DMS53 (cell line): ENCODE measurements at regions not wholly inside any gene's neighbourhood (a gene's known extent, or its start where the extent isn't known, plus 50 kb on each side); places are given as distances from the start of the nearest gene placed in this dataset.

ENCODE experiments used
- DNase-seq: peaks from one replicate; lab custom pipeline; 2025; lab: John Stamatoyannopoulos, UW

DNA sequence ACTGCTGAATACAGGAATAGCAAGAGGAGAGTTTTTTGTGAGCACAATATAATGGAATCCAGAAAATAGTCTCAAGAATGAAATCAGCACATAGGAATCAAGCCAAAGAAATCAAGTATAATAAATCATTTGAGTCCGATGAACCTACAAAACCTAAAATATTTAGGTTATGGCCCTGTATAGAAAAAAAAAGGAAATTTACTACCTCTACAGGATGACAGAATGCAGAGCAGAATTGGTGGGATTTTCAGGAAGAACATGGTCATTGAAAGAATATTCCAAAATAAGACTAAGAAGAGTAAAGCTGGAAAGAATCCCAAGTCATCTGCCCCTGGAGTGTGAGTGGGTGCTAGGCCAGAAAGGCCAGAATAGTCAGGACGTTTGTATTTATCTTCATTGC, 1041.2 kb upstream of the CDH2 start:
- DNase-seq: no peak

DNA sequence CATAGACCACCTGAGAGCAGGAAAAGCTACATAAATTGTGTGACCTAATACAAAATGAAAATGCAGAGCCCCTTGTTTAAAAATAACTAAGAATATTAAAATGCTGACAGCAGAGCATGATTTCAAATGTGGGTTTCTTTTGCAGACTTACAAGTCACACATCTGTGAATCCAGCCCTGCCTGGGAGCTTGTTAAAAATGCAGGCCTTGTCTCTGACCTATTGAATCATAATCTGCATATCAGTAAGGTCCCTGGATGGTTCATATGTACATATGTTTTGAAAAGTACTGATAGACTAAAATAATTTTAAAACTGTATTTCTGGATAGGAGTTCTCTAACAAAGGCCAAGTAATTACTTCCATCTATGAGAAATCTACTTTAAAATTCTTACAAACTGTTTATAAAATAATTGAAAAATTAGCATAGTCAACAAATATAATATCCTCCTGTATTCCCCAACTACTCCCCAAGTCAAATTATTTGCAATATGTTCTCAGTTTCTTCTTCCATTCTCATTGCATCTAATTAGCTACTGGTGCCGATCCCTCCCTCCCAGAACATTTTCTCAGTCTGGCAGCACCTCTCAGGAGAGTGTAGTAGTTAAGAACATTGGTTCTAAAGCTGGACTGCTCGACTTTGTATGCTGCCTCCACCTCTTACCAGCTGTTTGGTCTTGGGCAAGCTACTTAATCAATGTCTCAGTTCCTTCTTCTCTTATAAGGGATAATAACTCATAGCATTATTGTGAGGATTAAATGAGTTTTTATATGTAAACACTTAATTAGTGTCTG, 1040.4 kb upstream of the CDH2 start:
- DNase-seq: no peak

DNA sequence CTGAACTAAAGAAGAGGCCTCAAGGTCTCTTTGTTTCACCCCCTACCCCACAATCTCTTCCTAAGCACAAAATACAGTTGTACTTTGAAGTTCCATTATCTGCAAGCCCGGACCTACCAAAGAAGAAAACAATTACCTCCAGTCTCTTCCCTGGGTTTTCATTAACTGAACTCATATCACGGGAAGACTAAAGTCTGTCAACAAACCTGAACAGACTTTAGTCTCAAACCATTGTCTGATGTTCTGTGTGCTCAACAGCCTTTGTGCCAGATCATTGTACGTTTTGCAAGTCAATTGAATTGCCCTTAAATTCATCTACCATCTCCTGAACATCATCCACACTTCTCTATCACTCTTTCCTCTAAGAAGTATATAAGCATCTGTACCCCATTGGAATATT, 1021.9 kb upstream of the CDH2 start:
- no peak for DNase-seq

DNA sequence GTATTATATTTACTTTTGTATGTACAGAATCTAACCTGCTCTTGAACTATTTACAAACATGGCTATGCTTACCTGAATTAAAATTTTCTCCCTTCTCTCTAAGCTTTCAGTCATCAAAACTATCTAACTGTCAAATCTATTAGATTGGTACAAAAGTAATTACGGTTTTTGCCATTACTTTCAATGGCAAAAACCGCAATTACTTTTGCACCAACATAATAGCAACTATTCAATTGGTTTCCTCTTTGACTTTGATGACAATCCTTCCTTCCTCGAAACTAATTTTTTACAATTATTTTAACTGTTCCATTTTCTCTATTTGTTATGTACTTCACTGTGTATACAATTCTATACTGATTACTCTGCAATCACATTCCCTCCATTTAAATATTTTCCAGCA, 1019.4 kb upstream of the CDH2 start:
- DNase-seq: no peak

DNA sequence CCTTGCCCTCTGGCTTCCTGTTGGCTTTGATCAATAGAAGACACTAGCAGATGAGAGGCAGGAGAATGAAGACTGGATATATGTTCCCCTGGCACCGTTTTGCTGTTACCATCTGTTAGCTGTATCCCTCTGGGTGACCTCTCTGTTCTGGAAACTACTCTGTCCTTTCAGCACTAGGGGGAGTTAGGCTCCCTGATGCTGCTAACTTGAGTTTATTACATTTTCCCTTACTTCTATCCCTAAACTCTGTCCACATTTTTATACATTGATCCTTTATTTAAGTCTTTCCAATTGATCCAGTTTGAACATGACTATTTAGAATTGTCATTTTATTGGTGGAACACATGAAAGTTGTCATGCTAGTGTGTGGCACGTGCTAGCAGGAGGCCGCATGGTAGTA, 1014.3 kb upstream of the CDH2 start:
- DNase-seq: peak; percentile 8

DNA sequence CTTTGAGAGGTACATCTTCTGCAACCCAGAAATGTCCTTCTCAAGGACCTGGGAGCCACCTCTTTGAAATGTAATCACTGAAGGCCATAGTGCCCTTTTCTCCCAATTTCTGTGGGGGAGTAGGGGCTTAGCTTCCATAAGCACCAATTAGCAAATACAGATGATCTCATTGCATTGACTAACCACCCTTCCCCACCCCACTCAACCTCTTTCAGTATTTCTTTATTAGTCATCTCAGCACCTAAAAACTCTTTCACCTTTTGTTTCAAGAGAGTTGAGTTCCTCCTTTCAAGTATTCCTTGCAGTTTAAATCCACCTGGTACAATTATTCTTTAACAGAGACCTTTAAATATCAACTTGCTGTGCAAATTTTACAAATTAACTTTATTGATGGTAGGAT, 1011.8 kb upstream of the CDH2 start:
- DNase-seq: no peak

DNA sequence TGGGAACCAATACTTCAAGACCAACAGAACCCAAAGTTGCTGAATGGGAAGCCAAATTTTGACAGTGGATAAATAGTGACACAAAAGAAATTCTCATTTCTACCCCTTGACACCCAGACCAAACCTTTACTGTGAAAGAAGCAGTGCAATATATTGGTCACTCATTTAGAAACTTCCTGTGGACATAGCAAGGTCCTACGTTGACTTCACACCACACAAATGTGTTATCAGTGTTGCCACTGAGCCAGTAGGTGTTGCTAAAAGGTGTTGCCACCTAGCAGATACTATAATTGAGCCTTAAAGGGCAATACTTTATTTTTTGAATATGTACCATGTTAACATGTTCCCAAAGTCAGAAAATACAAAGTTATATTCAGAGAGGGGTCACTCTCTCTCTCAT, 1008.9 kb upstream of the CDH2 start:
- no peak for DNase-seq

DNA sequence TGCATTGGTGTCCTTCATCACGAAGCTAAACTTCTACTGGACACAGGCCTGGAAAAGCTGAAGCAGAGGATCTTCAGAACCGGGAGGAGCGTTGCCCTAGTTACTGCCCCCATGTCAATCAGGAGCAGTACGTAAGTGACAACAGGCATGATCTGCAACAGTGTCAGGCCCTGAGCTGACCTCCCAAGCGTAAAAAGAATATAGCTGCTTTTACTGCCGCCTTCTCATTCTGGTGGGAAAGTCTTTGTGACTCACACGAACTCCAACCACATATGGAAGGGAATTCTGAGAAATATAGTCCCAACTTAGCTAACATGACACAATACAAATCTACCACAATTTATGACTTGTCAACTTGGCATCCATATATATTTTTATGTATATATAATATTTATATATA, 1007.7 kb upstream of the CDH2 start:
- no peak for DNase-seq

DNA sequence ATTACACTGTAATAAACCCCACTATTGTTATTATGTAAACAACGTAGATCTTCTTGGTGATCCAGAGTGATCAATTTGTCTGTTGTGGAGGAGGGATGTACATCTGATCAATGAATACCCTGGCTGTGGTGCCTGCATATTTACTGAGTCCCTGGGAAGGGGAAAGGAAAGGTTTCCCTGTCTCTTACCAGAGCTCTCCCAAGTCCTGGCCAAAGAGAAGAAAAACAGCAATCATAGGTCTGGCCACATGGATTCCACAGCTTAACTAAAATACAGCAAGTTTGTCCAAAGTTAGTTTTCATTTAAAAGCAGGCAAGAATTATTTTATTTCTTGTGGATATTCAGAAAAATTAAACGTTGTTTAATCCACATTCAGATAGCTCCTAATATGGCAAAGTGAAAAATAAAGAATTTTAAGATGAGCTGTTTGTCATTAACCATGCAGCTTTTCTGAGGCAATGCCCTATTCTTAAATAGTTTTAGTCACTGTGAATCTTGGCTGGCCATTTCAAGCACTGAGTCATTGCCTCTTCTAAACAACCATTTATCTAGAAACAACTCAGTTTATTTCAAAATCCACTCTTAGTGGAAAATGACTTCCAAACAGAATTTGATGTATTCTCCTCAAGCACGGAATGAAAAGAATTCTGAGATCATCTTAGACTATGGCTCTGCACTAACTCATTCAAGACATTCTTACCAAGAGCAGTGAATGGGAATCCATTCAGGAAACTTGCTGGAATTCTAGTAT, 1004.4 kb upstream of the CDH2 start:
- no peak for DNase-seq

DNA sequence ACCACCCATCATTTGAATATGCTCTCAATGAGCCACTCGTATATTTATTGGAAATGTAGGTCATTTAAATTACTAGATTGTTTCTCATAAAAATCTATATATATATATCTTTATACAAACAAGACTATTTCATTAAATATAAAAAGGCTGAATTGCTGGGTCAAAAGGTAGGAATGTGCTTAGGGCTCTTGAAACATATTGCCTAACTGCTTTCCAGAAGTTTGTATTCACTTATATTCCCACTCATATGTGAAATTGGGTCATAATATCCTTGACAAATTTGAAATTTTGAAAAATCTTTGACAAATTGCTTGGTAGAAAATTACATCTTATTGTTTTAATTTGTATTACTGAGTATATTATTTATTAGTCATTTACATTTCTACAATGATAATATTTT, 999.8 kb upstream of the CDH2 start:
- DNase-seq: no peak

DNA sequence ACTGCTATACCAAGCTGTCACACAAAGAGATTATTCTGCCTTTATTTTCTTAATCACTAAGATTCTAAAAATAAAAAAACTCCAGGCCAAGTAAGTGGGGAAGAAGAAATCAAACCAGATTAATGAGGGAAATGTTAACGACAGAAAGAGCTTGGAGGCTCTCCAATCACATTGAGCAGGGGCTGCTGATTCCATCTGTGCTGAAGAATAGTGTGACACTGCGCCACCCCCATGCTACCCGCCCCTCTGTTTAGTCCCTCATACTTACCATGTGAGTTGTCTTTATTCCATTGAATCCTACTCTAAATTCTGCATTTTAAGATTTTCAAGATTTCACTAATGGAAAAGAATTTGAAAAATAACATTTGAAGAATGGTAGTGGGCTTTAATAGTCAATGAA, 998.0 kb upstream of the CDH2 start:
- DNase-seq: no peak

DNA sequence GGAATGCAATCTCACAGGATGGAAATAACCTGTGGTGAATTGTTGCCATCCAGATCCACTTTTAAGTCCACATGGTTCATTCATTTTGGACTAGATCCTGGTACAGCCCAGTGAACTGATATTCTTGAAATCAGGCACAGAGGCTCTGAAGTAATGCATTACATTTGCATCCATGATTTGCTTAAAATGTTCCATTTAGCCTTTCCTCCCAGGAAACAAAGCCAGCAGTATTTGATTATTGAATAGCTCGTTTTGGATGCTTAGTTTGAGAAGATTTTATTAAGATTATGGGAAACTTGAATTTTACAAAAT, 995.8 kb upstream of the CDH2 start:
- no peak for DNase-seq

DNA sequence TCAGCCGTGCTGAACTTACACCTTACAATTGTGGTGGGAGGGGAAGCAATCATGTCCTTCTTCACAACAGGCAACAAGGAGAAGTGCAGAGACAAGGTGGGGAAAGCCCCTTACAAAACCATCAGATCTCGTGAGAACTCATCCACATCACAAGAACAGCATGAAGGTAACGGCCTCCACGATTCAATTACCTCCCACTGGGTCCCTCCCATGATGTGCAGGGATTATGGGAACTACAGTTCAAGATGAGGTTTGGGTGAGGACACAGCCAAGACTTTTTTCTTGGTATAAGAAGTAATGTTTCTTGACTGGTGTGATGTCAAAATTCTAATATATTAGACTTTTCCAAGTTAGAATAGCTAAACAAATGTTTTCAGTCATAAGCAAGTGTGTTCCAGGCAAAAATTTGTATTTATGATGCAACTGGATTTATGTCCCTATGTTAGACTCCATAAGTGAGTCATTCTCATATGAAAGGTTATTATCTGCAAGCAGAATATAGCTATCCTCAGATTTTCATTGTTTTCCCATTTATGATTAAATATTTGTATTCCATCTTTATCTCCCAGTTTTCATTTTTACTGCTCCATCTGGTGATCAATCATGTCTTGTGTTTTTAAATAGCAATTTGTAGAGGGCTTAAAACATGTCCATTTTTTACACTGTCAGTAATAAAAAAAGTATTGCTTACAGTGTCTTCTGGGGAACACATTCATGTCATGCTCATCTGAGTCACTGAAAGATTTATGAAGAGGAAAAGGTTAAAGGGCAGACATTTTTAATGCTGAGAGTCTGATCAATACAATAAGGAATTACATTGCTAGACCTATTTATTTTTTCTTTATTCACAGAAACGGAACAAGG, 995.2 kb upstream of the CDH2 start:
- no peak for DNase-seq

DNA sequence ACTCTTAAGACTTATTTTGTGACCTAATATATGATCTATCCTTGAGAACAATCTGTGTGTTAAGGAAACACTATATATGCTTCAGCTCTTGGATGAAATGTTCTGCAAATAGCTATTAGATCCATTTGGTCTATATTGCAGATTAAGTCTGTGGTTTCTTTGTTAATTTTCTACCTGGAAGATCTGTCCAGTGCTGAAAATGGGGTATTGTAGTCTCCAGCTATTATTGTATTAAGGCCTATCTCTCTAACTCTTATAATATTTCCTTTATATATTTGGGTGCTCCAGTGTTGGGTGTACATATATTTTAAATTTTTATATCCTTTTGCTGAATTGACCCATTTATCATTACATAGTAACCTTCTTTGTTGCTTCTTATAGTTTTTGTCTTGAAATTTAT, 992.7 kb upstream of the CDH2 start:
- no peak for DNase-seq

DNA sequence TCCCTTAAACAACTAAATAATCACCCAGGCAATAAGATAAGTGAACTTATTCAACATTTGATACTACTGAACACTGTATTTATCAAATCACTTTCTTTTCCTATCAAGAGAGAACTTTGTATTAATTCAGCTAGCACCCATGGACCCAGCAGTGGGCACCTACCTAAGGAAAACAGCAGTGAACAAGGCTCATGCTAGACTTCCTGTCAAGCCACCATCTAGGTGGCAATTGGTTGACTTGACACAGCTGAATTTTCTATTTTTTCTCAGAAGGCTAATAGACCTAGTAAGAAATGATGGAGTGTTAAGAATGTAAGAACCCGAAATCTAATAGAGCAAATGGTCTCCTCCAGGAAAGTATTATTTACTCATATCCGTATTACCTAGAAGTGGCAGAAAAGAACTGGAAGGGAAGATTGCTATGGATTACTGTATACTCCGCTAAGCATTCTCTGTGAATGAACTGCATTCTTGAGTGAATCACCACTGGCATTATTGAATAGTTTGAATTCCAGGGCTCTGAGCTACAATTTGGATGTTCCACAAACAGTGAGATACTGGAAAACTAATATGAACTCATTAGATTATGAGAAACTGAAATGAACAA, 988.2 kb upstream of the CDH2 start:
- no peak for DNase-seq

DNA sequence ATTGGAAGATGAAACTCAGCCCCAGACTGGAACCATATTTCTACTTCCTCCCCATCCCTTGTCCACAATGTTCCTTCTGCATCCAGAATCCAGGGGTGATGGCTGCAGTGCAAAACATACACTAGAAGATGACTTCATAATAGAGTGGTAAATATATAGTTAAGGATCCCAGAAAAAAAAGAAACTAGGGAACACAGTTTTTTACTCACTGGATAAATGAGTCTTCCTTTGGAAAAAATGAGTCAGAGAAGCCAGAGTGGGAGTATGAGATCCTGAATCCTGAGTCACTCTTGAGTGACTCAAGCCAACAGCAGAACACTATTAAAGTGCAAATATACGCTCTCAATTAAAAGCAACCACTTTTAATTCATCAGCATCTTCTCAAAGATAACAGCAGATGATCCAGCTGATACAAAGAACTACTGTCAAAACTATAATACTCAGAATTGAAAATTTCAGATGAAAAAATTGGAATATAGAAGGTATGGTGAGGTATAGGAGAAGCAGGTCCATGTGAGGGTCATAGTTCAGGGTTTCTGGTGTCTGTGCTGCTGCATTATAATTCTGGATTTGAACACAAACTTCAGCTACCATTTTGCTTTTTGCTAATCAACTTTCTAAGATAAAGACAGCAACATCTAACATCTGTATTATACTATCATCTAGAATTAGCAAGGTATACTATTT, 987.2 kb upstream of the CDH2 start:
- DNase-seq: peak; percentile 56

DNA sequence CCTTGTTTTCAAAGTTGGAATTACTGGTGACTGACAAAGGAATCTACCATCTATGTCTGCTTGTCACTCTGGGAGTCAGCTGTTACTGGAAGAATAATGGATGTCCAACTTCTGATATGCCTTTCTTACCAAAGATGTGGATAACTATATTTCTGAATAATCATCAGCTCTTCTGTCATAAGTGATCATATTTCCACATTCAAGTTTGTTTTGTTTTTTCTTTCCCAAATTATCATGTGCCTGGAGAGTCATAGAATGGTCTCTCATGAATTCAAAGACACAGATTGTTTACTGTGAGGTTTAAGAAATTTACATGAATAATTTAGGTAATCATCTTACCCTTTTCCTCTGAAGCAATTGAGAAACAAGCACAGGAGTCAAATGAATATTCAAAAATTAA, 986.7 kb upstream of the CDH2 start:
- no peak for DNase-seq

DNA sequence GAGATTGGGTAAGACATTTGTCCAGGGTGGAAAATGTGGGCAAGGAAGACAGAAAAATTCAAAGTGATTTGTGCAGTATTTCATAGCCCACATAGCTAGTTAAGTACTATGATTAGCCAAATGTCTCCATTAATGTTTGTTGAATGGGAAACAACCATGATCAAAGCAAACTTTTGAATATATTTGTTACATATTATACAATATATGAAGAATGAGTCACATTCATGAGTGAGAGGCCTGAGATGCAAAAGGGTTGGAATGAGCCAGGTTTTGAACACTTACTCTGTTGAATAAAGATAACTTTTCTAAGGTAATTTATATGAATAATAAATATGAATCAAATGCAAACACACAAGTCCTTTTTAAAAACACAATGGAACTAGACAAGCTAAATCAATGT, 984.5 kb upstream of the CDH2 start:
- no peak for DNase-seq

DNA sequence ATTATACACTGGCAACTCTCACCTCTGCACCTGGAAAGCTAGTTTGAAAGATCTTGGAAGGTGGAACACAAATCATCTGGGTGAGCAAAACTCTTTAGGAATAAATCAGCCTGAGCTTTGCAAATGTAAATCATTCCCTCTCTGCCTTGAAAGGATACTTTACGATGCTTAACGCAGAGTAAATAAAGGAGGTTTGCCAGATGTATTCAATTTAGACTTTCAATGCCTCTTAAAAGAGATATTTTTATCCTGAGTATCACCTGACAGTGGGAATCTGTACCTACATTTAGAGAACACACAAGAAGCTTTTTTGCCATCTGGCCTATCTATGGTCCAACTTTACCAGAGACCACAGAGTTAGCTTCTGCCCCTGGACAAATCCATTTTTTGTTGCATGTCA, 983.2 kb upstream of the CDH2 start:
- peak; percentile 22 for DNase-seq

DNA sequence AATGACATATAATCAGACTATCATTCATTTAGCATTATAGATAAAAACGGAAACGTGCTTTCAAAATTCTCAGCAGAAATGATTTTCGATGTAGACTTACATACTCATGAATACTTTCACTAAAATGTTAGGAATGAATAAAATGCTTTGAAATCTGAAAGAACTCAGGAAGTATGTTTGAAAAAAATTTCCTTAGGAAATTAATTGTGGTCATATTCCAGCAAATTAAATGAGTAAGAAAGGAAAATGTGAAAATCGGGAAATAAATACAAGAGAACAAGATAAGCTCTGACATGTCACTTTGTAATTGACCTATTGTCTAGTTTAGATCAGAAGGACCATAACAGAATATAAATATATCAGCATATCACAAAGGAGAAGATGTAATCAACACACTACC, 981.0 kb upstream of the CDH2 start:
- DNase-seq: no peak

DNA sequence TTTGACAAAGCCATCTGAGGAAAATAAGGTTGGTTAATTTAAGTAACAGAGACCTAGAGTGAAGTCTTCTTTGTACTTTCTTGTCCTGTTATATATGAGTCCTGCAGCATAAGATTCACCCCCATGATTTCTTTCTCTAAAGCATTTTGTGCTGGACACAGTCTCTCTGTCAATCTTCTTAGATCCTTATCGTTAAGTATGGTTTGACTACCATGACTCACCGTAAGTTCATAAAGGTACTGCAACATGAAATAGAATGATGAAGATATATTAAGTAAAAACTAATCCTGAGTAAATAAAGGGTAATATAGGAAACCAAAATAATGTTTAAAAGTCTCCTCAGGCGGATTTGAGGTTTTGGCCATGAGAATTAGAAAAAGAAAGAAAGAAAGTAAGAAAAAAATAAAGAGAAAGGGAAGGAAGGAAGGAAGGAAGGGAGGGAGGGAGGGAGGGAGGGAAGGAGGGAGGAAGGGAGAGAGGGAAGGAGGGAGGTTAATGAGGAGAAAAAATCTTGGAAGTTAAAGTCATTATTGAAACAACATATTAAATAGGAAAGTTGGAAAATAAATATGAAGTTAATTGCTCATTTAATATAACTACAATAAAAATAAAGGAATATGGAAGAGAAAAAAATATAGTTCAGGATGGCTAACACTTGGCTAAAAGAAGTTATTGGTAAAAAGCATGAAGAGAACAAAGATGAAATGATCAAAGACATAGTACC, 980.3 kb upstream of the CDH2 start:
- no peak for DNase-seq
